Activated CD4-positive, alpha-beta memory T cell treated with anti-CD3 and anti-CD28 coated beads, Interleukin-2, amount 10 ng/mL, durations not matched to agents 7 days and 5 days (primary cell): ENCODE measurements at regions not wholly inside any gene's neighbourhood (a gene's known extent, or its start where the extent isn't known, plus 50 kb on each side); places are given as distances from the start of the nearest gene placed in this dataset.

Source experiments
- CTCF ChIA-PET: fragments of 350-600 bp; sonication (Branson Sonifier 250); formaldehyde crosslinking; loops from one replicate; lab custom pipeline; 2021; ENCODE audit warnings: antibody characterized with exemption, inconsistent platforms; lab: Charles Lee
- POLR2A ChIA-PET: fragments of 350-600 bp; sonication (Branson Sonifier 250); formaldehyde crosslinking; loops from one replicate; lab custom pipeline; 2021; ENCODE audit warnings: antibody characterized with exemption; lab: Charles Lee
- DNase-seq: peaks from one replicate; pipeline ENCODE4 v3.0.0-alpha.2; 2020
- H3K27ac Mint-ChIP-seq: one replicate; pipeline ENCODE4 v1.8.0; 2021; ENCODE audit warnings: mild to moderate bottlenecking, mixed read lengths
- H3K27me3 Mint-ChIP-seq: one replicate; pipeline ENCODE4 v1.8.0; 2021; ENCODE audit warnings: mixed read lengths
- H3K36me3 Mint-ChIP-seq: one replicate; pipeline ENCODE4 v1.8.0; 2021; ENCODE audit warnings: low read depth, mixed read lengths
- H3K4me1 Mint-ChIP-seq: one replicate; pipeline ENCODE4 v1.8.0; 2021; ENCODE audit warnings: mixed read lengths
- H3K4me3 Mint-ChIP-seq: one replicate; pipeline ENCODE4 v1.8.0; 2021; ENCODE audit warnings: mild to moderate bottlenecking, mixed read lengths
- H3K9me3 Mint-ChIP-seq: one replicate; pipeline ENCODE4 v1.8.0; 2021; ENCODE audit warnings: mixed read lengths

DNA sequence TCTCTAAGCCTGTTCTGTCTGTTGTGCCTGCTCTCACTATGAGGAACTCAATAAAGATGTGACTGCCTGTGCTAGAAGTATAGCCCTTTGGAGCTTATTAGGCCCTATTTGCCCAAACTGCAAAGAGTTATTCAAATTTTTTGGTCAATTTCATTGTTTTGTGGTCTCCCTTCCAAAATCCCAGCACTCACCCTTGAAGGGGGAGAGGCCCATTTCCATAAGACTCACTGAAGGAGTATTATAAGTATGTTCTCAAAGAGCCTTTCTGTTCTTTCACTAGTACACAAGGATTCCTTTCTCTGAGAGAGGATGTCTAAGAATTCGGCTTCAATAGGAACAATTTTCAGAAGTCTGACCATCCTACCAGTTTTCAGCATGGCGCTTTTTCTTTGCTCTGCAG, 641.9 kb upstream of the REG3G start:
- Mint-ChIP-seq H3K27me3 (no peaks in the 10 kb centered on the region), H3K9me3 (peaks cover 6% of the 10 kb centered on the region), H3K36me3 (no peaks in the 10 kb centered on the region), H3K27ac (no peak overlapping the region), H3K4me3 (no peak overlapping the region), H3K4me1 (no peaks in the 10 kb centered on the region)
- DNase-seq = no peak
- CTCF ChIA-PET = no interaction called here
- POLR2A ChIA-PET = no interaction called here

DNA sequence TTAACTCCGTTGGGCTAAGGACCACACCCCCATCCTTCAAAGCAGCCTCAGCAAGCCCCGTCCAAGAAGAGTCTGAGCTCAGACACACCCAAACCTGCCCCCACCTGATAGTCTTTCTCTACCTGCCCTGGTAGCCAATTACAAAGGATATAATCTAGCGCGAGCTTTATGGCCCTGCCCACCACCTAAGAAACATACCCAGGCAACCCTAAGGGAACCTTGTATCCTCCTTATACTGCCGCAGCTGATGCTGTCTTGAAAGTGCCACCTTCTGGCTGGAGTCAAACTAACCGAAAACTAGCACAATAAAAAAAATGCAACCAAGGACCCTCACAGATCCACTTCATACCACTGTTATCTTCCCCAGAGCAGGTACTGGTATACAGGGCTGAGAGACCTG, 628.3 kb upstream of the REG3G start:
- Mint-ChIP-seq H3K27me3 (no peaks in the 10 kb centered on the region), H3K4me1 (no peaks in the 10 kb centered on the region), H3K36me3 (no peaks in the 10 kb centered on the region), H3K9me3 (peaks cover 29% of the 10 kb centered on the region), H3K27ac (no peak overlapping the region), H3K4me3 (no peak overlapping the region)
- ChIA-PET POLR2A (no interaction called here), CTCF (no interaction called here)
- no peak for DNase-seq

DNA sequence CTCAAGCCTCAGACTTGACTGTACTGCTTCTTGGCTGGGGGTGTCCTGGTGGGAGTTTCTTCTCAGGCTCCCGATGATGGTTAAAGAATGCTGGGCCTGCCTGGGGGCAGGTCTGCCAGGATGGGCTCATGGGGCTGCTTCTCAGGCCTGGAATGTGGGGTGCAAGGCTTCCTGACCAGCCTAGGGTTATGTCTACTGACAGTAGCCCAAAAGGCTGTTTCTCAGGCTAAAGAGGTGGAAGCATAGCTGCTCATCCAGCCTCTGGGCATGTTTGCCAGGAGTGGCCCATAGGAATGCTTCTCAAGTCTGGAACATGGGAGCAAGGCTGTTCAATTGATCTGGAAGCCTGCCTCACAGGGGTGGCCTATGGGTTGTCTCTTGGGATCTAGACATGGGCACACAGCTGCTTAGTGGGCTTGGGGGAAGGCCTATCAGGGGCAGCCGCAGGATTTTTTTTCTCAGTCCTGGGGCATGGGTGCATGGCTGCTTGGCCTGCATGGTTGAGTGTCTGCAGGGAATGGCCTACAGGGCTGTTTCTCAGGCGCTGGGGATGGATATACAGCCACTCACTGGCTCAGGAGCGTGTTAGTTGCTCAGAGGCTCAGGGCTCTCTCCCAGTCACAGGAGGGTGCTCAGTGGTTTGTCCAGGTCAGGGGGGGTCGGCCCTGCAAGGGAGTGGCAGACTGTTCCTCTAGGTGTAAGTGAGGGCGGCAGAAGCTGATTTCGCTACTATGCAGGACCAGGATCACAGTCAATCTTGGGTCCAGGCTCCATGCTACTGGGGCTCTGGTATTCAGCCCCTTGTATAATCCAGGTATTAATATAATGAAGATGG, 617.3 kb upstream of the REG3G start:
- Mint-ChIP-seq H3K27ac (no peak overlapping the region), H3K4me3 (no peak overlapping the region), H3K36me3 (no peaks in the 10 kb centered on the region), H3K9me3 (peaks cover 17% of the 10 kb centered on the region), H3K27me3 (no peaks in the 10 kb centered on the region), H3K4me1 (no peaks in the 10 kb centered on the region)
- DNase-seq = no peak
- POLR2A ChIA-PET = no interaction called here
- CTCF ChIA-PET = no interaction called here

DNA sequence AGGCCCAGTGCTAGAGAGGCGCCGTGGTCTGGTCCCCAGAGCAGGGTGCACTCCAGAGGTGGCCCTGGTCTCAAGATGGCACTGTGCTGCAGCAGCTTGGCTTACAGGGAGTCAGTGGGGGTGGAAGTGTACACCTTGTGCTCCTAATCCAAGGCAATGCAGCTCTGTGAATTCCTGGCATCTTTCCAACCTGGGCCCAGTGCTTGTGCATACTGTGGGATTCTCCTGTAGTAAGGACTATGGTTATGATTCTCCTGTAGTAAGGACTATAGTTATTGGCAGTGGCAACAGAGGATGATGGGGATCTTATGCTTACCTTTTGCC, 616.7 kb upstream of the REG3G start:
- Mint-ChIP-seq H3K27ac (no peak overlapping the region), H3K4me3 (no peak overlapping the region), H3K36me3 (no peaks in the 10 kb centered on the region), H3K4me1 (no peaks in the 10 kb centered on the region), H3K27me3 (no peaks in the 10 kb centered on the region), H3K9me3 (peaks cover 17% of the 10 kb centered on the region)
- ChIA-PET POLR2A (no interaction called here), CTCF (no interaction called here)
- DNase-seq = no peak

DNA sequence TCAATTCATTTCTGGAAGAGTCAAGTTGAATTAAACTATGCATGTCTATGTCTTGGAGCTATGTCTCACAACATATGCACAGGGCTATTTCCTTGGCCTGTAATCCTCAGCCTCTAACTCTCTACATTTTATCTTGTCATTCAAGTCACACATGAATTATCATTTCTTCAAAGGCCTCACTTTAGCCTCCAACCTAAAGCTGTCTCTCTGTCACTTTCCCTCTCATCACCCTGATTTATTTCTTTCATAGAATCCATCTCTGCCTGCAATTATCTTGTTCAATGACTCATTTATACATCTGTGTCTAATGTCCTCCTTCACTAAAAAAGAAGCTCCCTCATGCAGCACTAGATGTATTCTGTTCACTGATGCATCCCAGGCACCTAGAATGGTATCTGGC, 614.2 kb upstream of the REG3G start:
- CTCF ChIA-PET = no interaction called here
- Mint-ChIP-seq H3K27ac (no peak overlapping the region), H3K27me3 (no peaks in the 10 kb centered on the region), H3K4me3 (no peak overlapping the region), H3K4me1 (no peaks in the 10 kb centered on the region), H3K36me3 (no peaks in the 10 kb centered on the region), H3K9me3 (peaks cover 14% of the 10 kb centered on the region)
- POLR2A ChIA-PET = no interaction called here
- no peak for DNase-seq

DNA sequence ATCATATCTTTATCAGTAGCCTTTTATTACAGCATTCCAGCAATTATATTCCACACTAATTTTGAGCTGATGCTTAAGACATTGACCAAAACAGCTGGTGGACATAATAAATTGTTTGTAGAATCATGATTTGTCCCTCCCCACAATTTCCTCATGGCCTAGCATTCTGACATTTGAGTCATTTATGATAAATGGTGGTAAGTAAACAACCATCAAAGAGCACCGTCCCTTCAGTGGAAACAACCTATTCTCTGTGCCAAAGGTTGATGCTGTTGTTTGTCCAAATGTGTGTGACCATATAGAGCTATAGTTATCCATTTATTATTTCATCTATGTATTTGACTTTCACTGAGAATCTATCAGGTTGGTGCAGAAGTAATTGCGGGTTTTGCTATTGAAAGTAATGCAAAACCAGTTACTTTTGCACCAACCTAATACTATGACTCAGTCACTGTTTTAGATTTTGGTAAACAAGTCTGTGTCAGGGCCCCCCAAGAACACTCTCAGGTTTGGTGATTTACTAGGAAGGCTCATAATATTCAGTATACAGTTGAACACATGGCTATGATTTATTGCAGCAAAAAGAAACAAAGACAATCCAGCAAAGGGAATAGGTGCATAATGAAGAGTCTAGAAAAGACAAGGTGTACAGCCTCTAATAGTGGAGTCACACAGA, 608.7 kb upstream of the REG3G start:
- Mint-ChIP-seq H3K27me3 (no peaks in the 10 kb centered on the region), H3K9me3 (peaks cover 7% of the 10 kb centered on the region), H3K4me3 (no peak overlapping the region), H3K36me3 (no peaks in the 10 kb centered on the region), H3K27ac (no peak overlapping the region), H3K4me1 (no peaks in the 10 kb centered on the region)
- no peak for DNase-seq
- CTCF ChIA-PET = no interaction called here
- POLR2A ChIA-PET = no interaction called here

DNA sequence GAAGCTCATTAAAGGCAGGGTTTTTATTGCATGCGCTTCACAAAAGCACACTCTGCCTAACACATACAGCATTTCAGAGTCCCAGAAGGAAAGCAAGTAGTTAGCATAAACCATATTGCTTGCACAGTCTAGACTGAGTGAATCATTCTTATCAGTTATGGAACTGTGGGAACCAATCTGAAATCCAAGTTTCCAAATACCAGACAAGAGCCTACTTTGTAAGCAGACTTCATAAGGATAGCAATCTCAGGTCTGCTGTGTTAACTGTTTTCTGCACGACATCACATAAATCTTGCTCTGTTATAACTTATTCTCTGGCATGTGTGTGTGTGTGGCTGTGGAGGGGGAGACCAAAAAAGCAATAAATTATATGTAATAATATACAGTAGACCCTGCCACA, 608.1 kb upstream of the REG3G start:
- H3K4me3 Mint-ChIP-seq = no peak overlapping the region

DNA sequence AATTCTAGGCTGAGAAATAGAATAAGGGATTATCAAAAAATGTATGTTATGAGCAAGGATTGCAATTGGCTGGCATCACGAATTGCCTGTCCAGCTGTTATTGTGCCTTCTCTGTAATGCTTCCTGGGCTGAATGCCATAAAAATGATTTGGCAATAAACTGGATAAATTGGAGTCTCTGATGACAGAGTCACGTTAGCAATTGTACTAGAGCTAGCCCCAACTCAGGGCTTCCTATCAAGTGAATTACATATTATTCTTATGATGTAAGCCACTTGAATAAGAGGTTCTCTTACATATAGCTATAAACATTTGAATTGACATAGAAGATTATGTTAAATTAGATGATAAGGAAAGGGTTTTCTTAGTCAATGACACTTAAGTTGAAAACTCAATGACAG, 607.5 kb upstream of the REG3G start:
- no peak overlapping the region for H3K27ac Mint-ChIP-seq
- DNase-seq = no peak
- peaks cover 7% of the 10 kb centered on the region for H3K9me3 Mint-ChIP-seq
- POLR2A ChIA-PET = no interaction called here
- no peaks in the 10 kb centered on the region for H3K27me3 Mint-ChIP-seq
- no peak overlapping the region for H3K4me3 Mint-ChIP-seq
- no peaks in the 10 kb centered on the region for H3K4me1 Mint-ChIP-seq
- CTCF ChIA-PET = no interaction called here
- no peaks in the 10 kb centered on the region for H3K36me3 Mint-ChIP-seq

More for the DNA sequence above, 608.1 kb upstream of the REG3G start:
- Mint-ChIP-seq H3K4me1 (no peaks in the 10 kb centered on the region), H3K36me3 (no peaks in the 10 kb centered on the region), H3K27me3 (no peaks in the 10 kb centered on the region), H3K27ac (no peak overlapping the region), H3K9me3 (peaks cover 7% of the 10 kb centered on the region)
- POLR2A ChIA-PET = no interaction called here
- no peak for DNase-seq
- CTCF ChIA-PET = no interaction called here

DNA sequence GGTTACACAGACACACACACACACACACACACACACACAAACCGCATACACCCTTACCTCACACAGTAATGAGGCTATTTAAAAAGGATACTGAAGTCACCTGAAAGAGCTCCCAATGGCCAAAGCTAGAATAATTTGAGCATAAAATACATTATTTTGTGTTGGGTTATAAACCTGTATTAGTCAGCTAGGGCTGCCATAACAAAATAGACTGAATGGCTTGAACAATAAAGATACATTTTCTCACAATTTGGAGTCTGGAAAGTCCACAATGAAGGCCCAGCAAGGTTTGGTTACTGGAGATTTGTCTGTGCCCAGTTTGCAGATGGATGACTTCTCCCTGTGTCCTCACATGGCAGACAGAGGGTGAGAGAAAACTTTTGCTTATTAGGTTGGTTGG, 605.4 kb upstream of the REG3G start:
- H3K27me3 Mint-ChIP-seq = no peaks in the 10 kb centered on the region
- no peak overlapping the region for H3K27ac Mint-ChIP-seq
- ChIA-PET POLR2A (no interaction called here), CTCF (no interaction called here)
- no peaks in the 10 kb centered on the region for H3K4me1 Mint-ChIP-seq
- H3K4me3 Mint-ChIP-seq = no peak overlapping the region
- no peaks in the 10 kb centered on the region for H3K36me3 Mint-ChIP-seq
- DNase-seq = no peak
- H3K9me3 Mint-ChIP-seq = peaks cover 4% of the 10 kb centered on the region

DNA sequence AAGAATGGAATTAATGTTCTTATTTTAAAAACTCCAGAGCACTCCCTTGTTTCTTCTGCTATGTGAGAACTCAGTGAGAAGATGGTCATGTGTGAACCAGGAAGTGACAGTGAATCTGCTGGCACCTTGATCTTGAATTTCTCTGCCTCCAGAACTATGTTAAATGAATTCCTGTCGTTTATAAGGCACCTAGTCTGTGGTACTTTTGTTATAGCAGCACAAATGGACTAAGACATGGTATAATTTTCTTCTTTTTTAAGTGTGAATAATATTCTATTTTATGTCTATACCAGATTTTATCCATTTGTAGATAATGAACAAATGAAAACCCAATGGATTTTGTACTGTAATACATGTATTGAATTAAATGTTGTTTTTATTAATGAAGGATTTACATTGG, 601.9 kb upstream of the REG3G start:
- peaks cover 2% of the 10 kb centered on the region for H3K9me3 Mint-ChIP-seq
- H3K4me1 Mint-ChIP-seq = no peaks in the 10 kb centered on the region
- no peak for DNase-seq
- POLR2A ChIA-PET = no interaction called here
- H3K27me3 Mint-ChIP-seq = no peaks in the 10 kb centered on the region
- H3K36me3 Mint-ChIP-seq = no peaks in the 10 kb centered on the region
- CTCF ChIA-PET = no interaction called here
- no peak overlapping the region for H3K27ac Mint-ChIP-seq
- no peak overlapping the region for H3K4me3 Mint-ChIP-seq

DNA sequence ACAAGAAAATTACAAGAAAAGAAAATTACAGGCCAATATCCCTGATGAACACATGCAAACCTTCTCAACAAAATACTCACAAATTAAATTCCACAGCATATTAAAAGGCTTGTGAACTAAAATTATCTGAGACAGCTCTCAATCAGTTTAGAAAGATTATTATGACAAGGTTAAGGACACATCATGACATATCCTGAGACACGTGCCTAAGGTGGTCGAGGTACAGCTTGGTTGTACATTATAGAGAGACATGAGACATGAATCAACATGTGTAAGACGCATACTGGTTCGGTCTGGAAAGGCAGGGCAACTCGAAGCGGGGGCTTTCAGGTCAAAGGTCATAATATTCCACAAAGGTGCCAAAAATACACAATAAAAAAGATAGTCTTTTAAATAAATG, 598.3 kb upstream of the REG3G start:
- H3K9me3 Mint-ChIP-seq = peaks cover 5% of the 10 kb centered on the region
- H3K27me3 Mint-ChIP-seq = no peaks in the 10 kb centered on the region
- DNase-seq = no peak
- H3K27ac Mint-ChIP-seq = no peak overlapping the region
- POLR2A ChIA-PET = no interaction called here
- no peak overlapping the region for H3K4me3 Mint-ChIP-seq
- H3K36me3 Mint-ChIP-seq = no peaks in the 10 kb centered on the region
- CTCF ChIA-PET = no interaction called here
- no peaks in the 10 kb centered on the region for H3K4me1 Mint-ChIP-seq

DNA sequence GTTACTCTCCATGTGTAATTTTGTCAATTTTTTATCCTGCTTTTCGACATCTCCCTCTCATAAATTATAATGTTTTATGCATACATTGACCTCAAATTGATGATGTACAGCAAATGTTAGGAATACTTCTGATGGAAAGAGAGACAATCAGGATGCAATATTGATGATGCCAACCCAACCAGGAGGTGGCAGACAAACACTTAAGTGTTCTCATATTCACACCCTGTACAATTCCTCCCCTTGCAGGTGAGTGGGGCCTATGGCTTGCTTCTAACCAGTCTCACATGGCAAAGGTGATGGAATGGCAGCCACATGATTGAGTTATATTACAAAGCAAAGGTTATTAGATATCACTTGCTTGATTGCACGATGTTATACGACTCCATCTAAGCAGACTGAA, 594.3 kb upstream of the REG3G start:
- Mint-ChIP-seq H3K36me3 (no peaks in the 10 kb centered on the region), H3K4me3 (no peak overlapping the region), H3K27ac (no peak overlapping the region), H3K4me1 (no peaks in the 10 kb centered on the region), H3K27me3 (no peaks in the 10 kb centered on the region), H3K9me3 (peaks cover 5% of the 10 kb centered on the region)
- CTCF ChIA-PET = no interaction called here
- DNase-seq = no peak
- POLR2A ChIA-PET = no interaction called here

DNA sequence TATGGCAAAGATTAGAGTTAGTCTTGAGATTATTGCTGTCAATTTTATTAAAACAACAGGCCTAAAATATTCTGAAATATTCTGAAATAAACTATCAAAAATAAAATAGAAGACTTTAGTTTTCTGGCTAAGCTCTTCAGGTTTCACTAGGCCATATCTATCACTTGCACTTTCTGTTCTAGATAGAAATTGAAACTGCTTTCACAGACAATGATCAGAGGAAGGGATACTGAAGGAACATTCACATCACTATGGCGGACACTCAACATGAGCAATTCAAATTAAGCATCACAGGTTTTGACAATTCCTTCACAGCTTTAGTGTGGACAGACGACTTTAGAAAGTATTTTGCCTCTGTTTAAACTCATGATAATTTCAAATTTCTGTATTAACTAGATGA, 586.4 kb upstream of the REG3G start:
- Mint-ChIP-seq H3K4me3 (no peak overlapping the region), H3K9me3 (peaks cover 7% of the 10 kb centered on the region), H3K36me3 (no peaks in the 10 kb centered on the region), H3K27ac (no peak overlapping the region), H3K27me3 (no peaks in the 10 kb centered on the region), H3K4me1 (no peaks in the 10 kb centered on the region)
- POLR2A ChIA-PET = no interaction called here
- CTCF ChIA-PET = no interaction called here
- no peak for DNase-seq

DNA sequence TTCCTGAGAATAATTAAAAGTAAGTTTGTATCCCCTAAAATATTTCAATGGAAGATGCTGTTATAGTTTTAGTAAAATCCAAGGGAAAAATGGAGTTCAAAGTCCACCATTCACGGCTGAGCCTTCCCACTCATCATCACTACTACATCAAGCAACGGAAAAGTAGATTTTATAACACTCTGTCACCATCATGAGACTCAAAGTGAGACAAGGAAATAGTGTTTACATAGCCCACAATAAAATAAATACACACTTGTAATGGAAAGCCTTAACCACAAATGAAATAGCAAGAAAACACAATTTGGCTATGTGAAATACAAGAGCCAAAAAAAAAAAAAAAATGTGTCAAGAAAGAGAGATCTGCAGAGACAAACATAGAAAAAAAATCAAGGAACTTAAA, 569.9 kb upstream of the REG3G start:
- CTCF ChIA-PET = no interaction called here

More for the DNA sequence above, 569.9 kb upstream of the REG3G start:
- H3K4me1 Mint-ChIP-seq = no peaks in the 10 kb centered on the region
- peaks cover 16% of the 10 kb centered on the region for H3K9me3 Mint-ChIP-seq
- H3K27ac Mint-ChIP-seq = no peak overlapping the region
- H3K27me3 Mint-ChIP-seq = no peaks in the 10 kb centered on the region
- POLR2A ChIA-PET = no interaction called here
- no peaks in the 10 kb centered on the region for H3K36me3 Mint-ChIP-seq
- H3K4me3 Mint-ChIP-seq = no peak overlapping the region
- DNase-seq = no peak
